DND-41 (cell line): ENCODE measurements at regions not wholly inside any gene's neighbourhood (a gene's known extent, or its start where the extent isn't known, plus 50 kb on each side); places are given as distances from the start of the nearest gene placed in this dataset.

ENCODE experiments used
- ATAC-seq: fragments of 200-7000 bp; cut with Tn5 transposase; 3 replicates; pipeline ENCODE4 v1.9.1; 2021; ENCODE audit warnings: low read depth; ENCODE audit not compliant: insufficient read depth
- DNase-seq: peaks from one replicate; pipeline ENCODE4 v3.0.0-alpha.2; 2020
- H2AFZ ChIP-seq: 2 replicates; pipeline ENCODE4 v1.6.0; 2012; ENCODE audit warnings: low read depth, low read length
- H3K27ac ChIP-seq: 2 replicates; pipeline ENCODE4 v1.5.1; 2012; ENCODE audit warnings: low read length, inconsistent platforms
- H3K27me3 ChIP-seq: fragments of 200-600 bp; sonication (generic); 2 replicates; pipeline ENCODE4 v1.6.0; 2012; ENCODE audit warnings: low read length, mild to moderate bottlenecking, inconsistent platforms; ENCODE audit not compliant: insufficient read depth, poor library complexity
- H3K36me3 ChIP-seq: 2 replicates; pipeline ENCODE4 v1.5.1; 2012; ENCODE audit warnings: low read length, inconsistent platforms; ENCODE audit not compliant: insufficient read depth
- H3K4me1 ChIP-seq: 2 replicates; pipeline ENCODE4 v1.5.1; 2012; ENCODE audit warnings: mild to moderate bottlenecking, low read length; ENCODE audit not compliant: insufficient read depth
- H3K4me2 ChIP-seq: 2 replicates; pipeline ENCODE4 v1.6.0; 2012; ENCODE audit warnings: mild to moderate bottlenecking, moderate library complexity, low read length, inconsistent platforms; ENCODE audit not compliant: insufficient read depth
- H3K4me3 ChIP-seq, 2 experiments: fragments of 200-600 bp in 1 of 2; shearing (Covaris generic) in 1 of 2; 2 replicates each; pipeline ENCODE4 v1.5.1; 2012 to 2016; ENCODE audit warnings: inconsistent platforms in 2 of 2, low read length in 2 of 2, mild to moderate bottlenecking in 2 of 2, low read depth in 1 of 2, moderate library complexity in 1 of 2
- H3K79me2 ChIP-seq: 2 replicates; pipeline ENCODE4 v1.6.0; 2012; ENCODE audit warnings: low read length, inconsistent platforms; ENCODE audit not compliant: insufficient read depth
- H3K9ac ChIP-seq: 2 replicates; pipeline ENCODE4 v1.6.0; 2012; ENCODE audit warnings: low read depth, mild to moderate bottlenecking, inconsistent platforms, low read length, moderate library complexity
- H3K9me3 ChIP-seq: 2 replicates; pipeline ENCODE4 v1.5.1; 2012; ENCODE audit warnings: low read length, moderate library complexity, mild to moderate bottlenecking, inconsistent platforms; ENCODE audit not compliant: insufficient read depth, severe bottlenecking
- H4K20me1 ChIP-seq: 2 replicates; pipeline ENCODE4 v1.6.0; 2012; ENCODE audit warnings: low read length; ENCODE audit not compliant: insufficient read depth
- EZH2 ChIP-seq: IDR thresholded peaks from 3 replicates; pipeline ENCODE4 v1.6.1; 2012; ENCODE audit warnings: borderline replicate concordance, low read depth, mild to moderate bottlenecking, moderate library complexity, low read length, inconsistent platforms; ENCODE audit not compliant: severe bottlenecking
- TF ChIP-seq, protein P1 (sequence below): IDR thresholded peaks from 2 replicates; pipeline ENCODE4 v1.5.1; 2012; ENCODE audit warnings: borderline replicate concordance, low read length, moderate library complexity, mild to moderate bottlenecking; ENCODE audit not compliant: poor library complexity, severe bottlenecking; ENCODE audit errors: extremely low read depth

DNA sequence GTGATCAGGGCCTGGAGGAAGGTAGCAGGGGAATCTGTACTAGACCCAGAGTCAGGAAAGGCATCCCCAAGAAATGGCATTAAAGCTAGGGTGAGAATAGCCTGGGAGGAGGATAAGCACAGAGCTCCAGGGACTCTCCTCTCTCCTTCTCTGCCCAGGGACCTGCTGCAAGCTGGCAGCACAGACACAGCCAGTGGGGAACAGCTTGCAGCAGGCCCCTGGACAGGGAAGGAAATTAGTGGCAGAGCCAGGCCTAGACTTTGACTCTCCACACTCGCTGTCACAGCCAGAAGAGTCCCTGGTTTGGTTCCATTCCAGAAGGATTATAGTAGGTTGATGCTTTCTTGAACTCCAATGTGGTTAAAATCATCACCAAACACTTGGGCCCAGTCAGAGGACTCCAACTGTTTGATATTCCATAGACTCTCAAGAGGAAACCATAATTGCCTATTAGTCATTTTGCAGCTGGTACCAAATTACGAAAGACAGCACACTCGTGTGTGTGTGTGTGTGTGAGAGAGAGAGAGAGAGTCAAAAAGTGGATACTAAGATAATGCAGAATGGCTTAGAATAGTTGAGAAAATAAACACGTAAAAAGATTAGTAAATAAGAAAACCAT is 95.5 kb upstream of the ATP8B1 start:
- Histone ChIP-seq H3K4me3 (no peak overlapping the region), H3K27me3 (peaks cover 9% of the 10 kb centered on the region), H3K36me3 (no peaks in the 10 kb centered on the region), H3K4me2 (no peak overlapping the region), H2AFZ (no peak overlapping the region), H3K4me1 (no peaks in the 10 kb centered on the region), H3K27ac (no peak overlapping the region), H3K9me3 (no peaks in the 10 kb centered on the region), H3K79me2 (no peaks in the 10 kb centered on the region), H4K20me1 (no peaks in the 10 kb centered on the region), H3K9ac (no peak overlapping the region)
- TF ChIP-seq, protein P1, sequence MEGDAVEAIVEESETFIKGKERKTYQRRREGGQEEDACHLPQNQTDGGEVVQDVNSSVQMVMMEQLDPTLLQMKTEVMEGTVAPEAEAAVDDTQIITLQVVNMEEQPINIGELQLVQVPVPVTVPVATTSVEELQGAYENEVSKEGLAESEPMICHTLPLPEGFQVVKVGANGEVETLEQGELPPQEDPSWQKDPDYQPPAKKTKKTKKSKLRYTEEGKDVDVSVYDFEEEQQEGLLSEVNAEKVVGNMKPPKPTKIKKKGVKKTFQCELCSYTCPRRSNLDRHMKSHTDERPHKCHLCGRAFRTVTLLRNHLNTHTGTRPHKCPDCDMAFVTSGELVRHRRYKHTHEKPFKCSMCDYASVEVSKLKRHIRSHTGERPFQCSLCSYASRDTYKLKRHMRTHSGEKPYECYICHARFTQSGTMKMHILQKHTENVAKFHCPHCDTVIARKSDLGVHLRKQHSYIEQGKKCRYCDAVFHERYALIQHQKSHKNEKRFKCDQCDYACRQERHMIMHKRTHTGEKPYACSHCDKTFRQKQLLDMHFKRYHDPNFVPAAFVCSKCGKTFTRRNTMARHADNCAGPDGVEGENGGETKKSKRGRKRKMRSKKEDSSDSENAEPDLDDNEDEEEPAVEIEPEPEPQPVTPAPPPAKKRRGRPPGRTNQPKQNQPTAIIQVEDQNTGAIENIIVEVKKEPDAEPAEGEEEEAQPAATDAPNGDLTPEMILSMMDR, result no peak
- TF ChIP-seq EZH2, result no peak
- ATAC-seq (no peak), DNase-seq (no peak)

DNA sequence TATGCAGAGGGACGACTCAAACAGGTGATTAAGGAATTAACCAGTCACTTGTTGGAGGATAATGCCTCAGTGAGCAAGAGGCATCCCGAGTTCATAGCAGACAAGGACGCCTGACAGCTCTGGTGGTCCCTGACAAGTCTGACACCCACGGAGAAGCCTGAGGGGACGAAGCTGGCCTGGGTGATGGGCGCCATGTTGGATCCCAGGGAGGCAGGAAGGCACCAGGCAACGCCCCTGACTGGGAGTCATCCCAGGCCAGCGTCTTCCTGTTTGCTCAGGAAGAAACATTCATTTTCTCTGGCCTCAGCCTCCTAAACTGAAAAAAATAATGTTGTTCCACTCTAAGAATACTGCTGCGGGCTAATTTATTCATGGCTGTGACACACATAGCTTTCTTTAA is 92.1 kb upstream of the ATP8B1 start:
- no peaks in the 10 kb centered on the region for H3K36me3 ChIP-seq
- DNase-seq (no peak), ATAC-seq (no peak)
- no peaks in the 10 kb centered on the region for H3K79me2 ChIP-seq
- no peak for TF ChIP-seq EZH2
- TF ChIP-seq, protein P1, result no peak
- H3K27me3 ChIP-seq, result peaks cover 9% of the 10 kb centered on the region
- no peak overlapping the region for H3K4me2 ChIP-seq
- H3K9me3 ChIP-seq, result no peaks in the 10 kb centered on the region
- no peak overlapping the region for H2AFZ ChIP-seq
- no peak overlapping the region for H3K27ac ChIP-seq
- H3K4me1 ChIP-seq, result no peaks in the 10 kb centered on the region
- no peaks in the 10 kb centered on the region for H4K20me1 ChIP-seq
- H3K9ac ChIP-seq, result no peak overlapping the region
- H3K4me3 ChIP-seq, result no peak overlapping the region

DNA sequence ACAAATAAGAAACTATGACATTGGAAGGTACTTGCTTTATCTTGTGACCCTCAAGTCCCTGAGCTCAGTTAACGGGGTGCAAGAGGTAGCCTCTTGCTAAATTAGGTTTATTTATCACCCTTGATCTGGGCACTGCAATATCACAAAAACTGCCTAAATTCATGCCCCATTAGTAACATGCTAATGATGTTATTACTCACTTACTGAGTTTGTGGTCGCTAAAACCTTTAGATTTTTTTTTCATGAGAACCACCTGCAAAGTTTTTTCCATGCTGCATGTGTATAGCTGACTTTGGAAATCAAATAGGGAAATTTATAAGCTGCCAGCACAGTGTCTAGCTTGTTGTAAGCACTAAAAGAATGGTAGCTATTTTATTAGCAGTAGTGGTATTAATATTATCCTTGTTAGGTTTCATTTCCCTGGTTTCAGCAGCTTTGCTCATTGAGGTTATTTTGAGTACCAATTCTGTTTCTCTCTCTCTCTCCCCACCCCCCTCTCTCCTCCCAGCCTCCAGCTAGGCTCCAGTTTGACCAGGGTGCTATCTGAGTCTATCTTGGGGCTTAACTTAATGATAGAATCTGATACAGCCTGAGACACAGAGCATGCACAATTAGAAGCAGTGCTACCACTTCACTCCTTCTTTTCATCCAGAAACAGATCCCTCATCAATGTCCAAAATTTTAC is 88.7 kb upstream of the ATP8B1 start:
- H3K4me2 ChIP-seq, result no peak overlapping the region
- DNase-seq, result no peak

More for the DNA sequence above, 88.7 kb upstream of the ATP8B1 start:
- no peak overlapping the region for H3K4me3 ChIP-seq
- peaks cover 10% of the 10 kb centered on the region for H3K9me3 ChIP-seq
- H3K36me3 ChIP-seq, result no peaks in the 10 kb centered on the region
- H3K27ac ChIP-seq, result no peak overlapping the region
- no peak overlapping the region for H3K9ac ChIP-seq
- no peaks in the 10 kb centered on the region for H3K4me1 ChIP-seq
- no peaks in the 10 kb centered on the region for H3K79me2 ChIP-seq
- H2AFZ ChIP-seq, result no peak overlapping the region
- no peak for TF ChIP-seq EZH2
- TF ChIP-seq, protein P1, result no peak
- H3K27me3 ChIP-seq, result no peaks in the 10 kb centered on the region
- H4K20me1 ChIP-seq, result no peaks in the 10 kb centered on the region
- no peak for ATAC-seq
